HUES48 (cell line): ENCODE measurements at regions not wholly inside any gene's neighbourhood (a gene's known extent, or its start where the extent isn't known, plus 50 kb on each side); places are given as distances from the start of the nearest gene placed in this dataset.

ENCODE experiments used
- H3K27ac ChIP-seq: one replicate; pipeline ENCODE4 v1.7.0; 2013; ENCODE audit warnings: low read depth, low read length, inconsistent platforms
- H3K27me3 ChIP-seq: 2 replicates; pipeline ENCODE4 v1.6.1; 2013; ENCODE audit warnings: mild to moderate bottlenecking, low read length; ENCODE audit not compliant: control insufficient read depth, insufficient read depth
- H3K36me3 ChIP-seq: 2 replicates; pipeline ENCODE4 v1.6.1; 2013; ENCODE audit warnings: low read length; ENCODE audit not compliant: control insufficient read depth, insufficient read depth
- H3K4me1 ChIP-seq: 2 replicates; pipeline ENCODE4 v1.6.1; 2013; ENCODE audit warnings: mild to moderate bottlenecking, low read length; ENCODE audit not compliant: control insufficient read depth, insufficient read depth
- H3K4me3 ChIP-seq: 2 replicates; pipeline ENCODE4 v1.5.1; 2013; ENCODE audit warnings: mild to moderate bottlenecking, low read depth, low read length
- H3K9ac ChIP-seq: 2 replicates; pipeline ENCODE4 v1.6.1; 2013; ENCODE audit warnings: mild to moderate bottlenecking, low read depth, low read length, moderate library complexity
- H3K9me3 ChIP-seq: 2 replicates; pipeline ENCODE4 v1.6.1; 2013; ENCODE audit warnings: low read length; ENCODE audit not compliant: control insufficient read depth, insufficient read depth

DNA sequence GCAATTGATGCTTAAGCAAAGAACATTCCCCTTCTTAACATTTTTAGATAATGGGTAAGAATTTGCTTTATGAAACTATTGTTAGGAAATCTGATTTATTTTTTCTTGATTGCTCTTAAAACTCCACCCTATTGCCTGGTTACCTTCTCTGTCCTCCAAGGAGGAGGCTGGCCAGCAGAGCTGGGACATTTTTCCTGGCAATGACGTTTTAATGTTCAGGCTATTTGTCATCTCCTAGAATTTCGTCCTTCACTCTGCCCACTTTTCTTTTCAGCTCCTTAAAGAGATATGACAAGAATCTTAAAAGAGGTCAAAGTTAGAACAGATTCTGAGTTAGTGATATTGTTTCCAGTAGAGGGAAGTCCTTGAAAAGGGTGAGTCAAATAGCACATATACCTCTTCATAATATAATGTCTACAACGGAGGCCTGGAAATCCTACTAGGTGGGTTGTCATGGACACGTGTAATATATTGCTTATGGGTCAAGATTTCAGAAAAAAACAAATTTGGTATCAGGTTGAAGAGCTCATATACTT lies 141.0 kb downstream of the CMPK2 start:
- Histone ChIP-seq H3K27ac (no peak overlapping the region), H3K27me3 (no peaks in the 10 kb centered on the region), H3K36me3 (no peaks in the 10 kb centered on the region), H3K4me1 (no peaks in the 10 kb centered on the region), H3K4me3 (no peak overlapping the region), H3K9ac (no peak overlapping the region), H3K9me3 (no peaks in the 10 kb centered on the region)

DNA sequence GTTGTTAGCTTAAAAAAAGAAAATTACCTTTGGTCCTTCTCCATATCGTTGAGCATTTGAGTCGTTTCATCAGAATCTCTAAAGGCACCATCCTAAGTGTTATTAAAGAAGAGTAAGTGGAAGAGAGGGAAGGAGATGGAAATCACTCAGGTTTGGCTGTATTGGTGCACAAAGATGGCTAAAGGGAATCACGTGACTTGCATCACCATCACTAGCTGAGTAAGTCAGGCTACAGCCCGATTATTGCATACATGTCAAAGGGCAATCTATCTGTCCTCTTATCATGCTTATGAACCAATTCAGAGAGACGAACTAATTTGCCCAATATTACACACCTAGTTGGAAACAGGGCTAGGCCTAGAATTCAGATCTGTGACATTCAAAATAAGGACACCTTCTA lies 137.6 kb downstream of the CMPK2 start:
- H3K27me3 ChIP-seq, result no peaks in the 10 kb centered on the region
- no peak overlapping the region for H3K9ac ChIP-seq
- no peaks in the 10 kb centered on the region for H3K36me3 ChIP-seq
- H3K4me1 ChIP-seq, result no peaks in the 10 kb centered on the region
- 0 out of 2 replicates have a peak, but pooled peaks cover 5% of the 10 kb centered on the region for H3K9me3 ChIP-seq
- no peak overlapping the region for H3K27ac ChIP-seq
- H3K4me3 ChIP-seq, result no peak overlapping the region

DNA sequence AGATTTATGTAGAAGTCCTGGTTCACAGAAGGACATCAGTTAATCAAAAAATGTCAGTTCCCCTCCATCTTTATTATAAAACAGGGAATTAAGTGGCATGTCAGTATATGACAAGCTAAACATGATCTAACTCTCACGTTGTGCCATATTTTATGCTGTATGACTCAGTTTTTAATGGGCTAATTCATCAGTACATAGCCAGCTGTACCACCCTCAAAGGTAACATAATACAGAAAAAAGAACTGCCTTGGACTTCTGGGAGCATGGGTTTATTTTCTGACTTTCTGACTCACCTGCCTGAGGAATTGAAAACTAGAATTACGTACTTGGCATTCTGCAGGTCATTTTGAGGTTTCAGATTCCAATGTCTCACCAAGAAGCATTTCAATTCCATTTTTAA lies 135.7 kb downstream of the CMPK2 start:
- H3K4me1 ChIP-seq, result no peaks in the 10 kb centered on the region
- H3K36me3 ChIP-seq, result no peaks in the 10 kb centered on the region
- H3K9ac ChIP-seq, result no peak overlapping the region
- H3K27ac ChIP-seq, result no peak overlapping the region
- H3K9me3 ChIP-seq, result 0 out of 2 replicates have a peak, but pooled peaks cover 5% of the 10 kb centered on the region
- H3K27me3 ChIP-seq, result no peaks in the 10 kb centered on the region
- H3K4me3 ChIP-seq, result no peak overlapping the region

DNA sequence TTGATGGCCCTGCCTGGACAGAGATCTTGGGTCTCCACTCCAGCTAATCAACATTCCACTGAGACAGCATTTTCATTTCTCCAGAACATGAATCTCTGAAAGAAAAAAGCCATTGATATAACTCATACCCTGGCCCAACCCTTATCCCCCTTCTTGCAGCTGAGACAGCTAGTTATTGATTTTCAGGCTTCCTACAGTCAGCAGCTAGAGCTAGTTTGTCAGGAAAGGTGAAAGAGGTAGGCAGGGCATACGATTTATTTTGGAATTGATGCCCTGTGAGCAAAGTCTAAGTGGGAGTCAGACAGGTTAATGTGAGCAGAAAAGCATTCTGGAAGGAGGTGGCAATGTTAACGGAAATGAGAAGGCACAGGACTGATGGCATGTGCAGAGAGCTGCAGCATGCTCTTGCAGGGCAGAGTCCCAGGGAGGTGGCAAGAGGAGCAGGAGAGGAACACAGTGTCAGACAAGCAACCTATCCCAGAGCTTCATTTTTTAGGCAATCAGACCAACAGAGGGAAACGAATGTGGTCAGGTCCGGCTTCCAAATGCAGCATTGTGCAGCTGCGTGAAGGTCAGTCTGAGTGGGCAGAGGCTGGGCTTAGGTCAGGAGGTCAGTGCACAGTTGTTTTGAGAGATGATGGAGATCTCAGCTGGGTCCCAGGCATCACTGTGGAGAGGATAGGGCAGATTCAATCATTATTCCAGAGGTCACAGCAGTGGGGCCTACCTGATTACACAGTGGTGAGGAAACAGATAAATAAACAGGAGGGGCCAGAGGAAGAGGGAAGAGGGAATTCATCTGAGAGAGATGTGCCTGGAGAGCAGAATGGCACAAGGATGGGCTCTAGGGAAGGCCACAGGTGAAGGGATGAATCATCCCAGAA lies 134.8 kb downstream of the CMPK2 start:
- Histone ChIP-seq H3K27me3 (no peaks in the 10 kb centered on the region), H3K36me3 (no peaks in the 10 kb centered on the region), H3K4me3 (no peak overlapping the region), H3K9me3 (0 out of 2 replicates have a peak, but pooled peaks cover 5% of the 10 kb centered on the region), H3K4me1 (no peaks in the 10 kb centered on the region), H3K9ac (no peak overlapping the region), H3K27ac (no peak overlapping the region)

DNA sequence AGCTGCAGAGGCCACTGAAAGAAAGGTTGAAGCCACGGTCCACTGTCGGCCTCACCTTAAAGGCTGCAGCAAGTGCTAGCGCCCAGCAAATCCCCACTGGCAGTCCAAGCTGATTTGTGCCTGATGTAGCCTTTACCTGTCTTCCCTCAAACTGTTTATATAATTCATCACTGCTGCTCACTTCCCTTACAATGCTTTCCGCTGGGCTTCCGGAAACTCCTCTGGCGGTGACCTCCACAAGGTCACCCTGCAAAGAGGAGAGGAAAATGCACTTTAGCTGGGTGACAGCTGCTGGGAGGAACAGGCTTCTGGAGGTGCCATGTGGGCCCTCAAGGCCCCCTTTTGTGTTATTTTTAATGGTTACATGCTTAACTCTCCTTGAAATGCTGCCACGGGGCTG lies 126.2 kb downstream of the CMPK2 start:
- Histone ChIP-seq H3K9me3 (no peaks in the 10 kb centered on the region), H3K27me3 (no peaks in the 10 kb centered on the region), H3K4me3 (no peak overlapping the region), H3K9ac (no peak overlapping the region), H3K27ac (no peak overlapping the region), H3K36me3 (no peaks in the 10 kb centered on the region), H3K4me1 (no peaks in the 10 kb centered on the region)

DNA sequence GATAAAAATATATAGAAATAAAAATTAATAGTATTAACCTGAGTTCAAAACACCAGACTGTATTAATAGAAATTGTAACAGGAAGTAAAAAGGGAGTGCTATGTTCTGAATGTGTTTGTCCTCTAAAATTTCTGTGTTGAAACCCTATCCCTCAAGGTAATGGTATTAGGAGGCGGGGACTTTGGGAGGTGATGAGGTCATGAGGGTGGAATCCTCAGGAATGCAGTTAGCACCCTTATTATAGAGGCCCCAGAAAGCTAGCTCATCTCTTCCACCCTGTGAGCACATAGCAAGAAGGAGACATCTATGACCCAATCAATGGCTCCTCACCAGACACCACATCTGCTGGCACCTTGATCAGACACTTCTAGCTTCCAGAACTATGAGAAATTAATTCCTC lies 124.5 kb downstream of the CMPK2 start:
- Histone ChIP-seq H3K9ac (no peak overlapping the region), H3K4me1 (no peaks in the 10 kb centered on the region), H3K27ac (no peak overlapping the region), H3K9me3 (no peaks in the 10 kb centered on the region), H3K36me3 (no peaks in the 10 kb centered on the region), H3K27me3 (no peaks in the 10 kb centered on the region), H3K4me3 (no peak overlapping the region)

DNA sequence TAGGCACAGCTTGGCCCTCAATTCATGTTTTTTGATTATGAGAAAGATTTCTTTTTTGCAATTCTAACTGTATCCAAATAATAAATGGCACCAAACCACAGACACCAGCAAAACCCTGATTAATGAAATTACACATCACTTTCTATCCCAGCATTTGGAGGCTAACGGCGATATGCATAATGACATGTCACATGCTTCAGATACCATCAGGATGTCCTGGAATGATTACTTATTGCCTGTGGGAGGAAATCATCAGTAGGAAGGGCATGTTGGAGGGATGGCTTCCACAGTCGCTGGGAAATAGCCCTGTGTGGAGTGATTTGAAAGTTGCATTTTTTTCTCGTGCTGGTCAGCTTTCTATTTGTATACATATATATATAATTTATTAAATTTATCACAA lies 121.7 kb downstream of the CMPK2 start:
- Histone ChIP-seq H3K4me1 (peaks cover 4% of the 10 kb centered on the region; the same call in 1 of the 2 replicates), H3K9me3 (no peaks in the 10 kb centered on the region), H3K4me3 (no peak overlapping the region), H3K27me3 (no peaks in the 10 kb centered on the region), H3K27ac (no peak overlapping the region), H3K36me3 (no peaks in the 10 kb centered on the region), H3K9ac (no peak overlapping the region)

DNA sequence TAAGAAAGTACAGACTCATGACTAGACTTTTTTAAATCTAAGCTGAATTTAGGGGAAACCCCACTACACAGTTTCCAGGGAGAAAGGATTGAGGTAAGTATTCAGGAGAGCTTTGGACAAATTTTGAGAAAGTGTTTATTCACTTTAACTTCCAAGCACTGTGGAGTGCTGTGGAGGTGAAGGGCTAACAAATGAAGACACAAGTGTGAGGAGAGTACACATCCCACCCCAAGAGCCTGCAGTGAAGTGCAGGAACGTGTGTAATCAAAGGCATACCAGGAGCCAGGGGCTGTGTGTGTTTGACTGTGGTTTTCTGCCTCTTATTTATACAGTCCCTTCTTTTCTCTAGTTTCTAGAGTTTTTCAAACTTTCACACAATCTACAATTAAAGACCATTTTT lies 118.3 kb downstream of the CMPK2 start:
- peaks cover 8% of the 10 kb centered on the region; the same call in 1 of the 2 replicates for H3K4me1 ChIP-seq
- H3K4me3 ChIP-seq, result no peak overlapping the region
- H3K27me3 ChIP-seq, result no peaks in the 10 kb centered on the region
- H3K27ac ChIP-seq, result no peak overlapping the region
- no peaks in the 10 kb centered on the region for H3K9me3 ChIP-seq
- H3K9ac ChIP-seq, result no peak overlapping the region
- H3K36me3 ChIP-seq, result no peaks in the 10 kb centered on the region

DNA sequence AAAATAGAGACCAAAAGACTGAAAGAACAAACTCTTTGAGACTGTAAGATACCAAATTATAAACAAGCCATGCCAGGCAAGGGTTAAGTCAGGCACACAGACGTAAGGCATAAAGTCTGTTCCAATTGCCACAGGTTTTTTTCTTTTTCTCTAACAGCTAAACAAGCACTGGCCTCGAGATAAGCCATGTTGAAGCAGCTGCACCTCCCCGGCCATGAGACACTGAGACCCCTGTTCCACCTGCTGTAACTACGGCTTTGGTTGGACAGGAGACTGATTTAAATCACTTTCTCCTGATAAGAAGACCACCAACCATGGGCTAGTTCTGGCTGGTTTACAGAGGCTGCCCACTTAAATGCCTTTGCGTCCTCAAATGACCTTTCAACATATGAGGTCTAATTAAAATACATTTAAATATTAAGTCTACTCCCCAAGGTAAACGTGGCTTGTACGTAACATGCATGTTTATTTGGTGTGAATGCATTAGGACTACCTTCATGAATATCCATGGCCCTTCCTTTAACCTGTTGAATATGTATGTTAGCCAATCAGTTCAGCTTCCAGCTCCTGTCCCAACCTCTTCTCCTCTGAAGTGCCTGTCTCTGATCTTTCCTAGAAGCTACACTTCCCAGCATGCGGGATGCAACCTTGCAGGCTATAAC lies 117.2 kb downstream of the CMPK2 start:
- Histone ChIP-seq H3K4me1 (peaks cover 8% of the 10 kb centered on the region; the same call in 1 of the 2 replicates), H3K9me3 (no peaks in the 10 kb centered on the region), H3K9ac (no peak overlapping the region), H3K4me3 (no peak overlapping the region), H3K27ac (no peak overlapping the region), H3K36me3 (no peaks in the 10 kb centered on the region), H3K27me3 (no peaks in the 10 kb centered on the region)

DNA sequence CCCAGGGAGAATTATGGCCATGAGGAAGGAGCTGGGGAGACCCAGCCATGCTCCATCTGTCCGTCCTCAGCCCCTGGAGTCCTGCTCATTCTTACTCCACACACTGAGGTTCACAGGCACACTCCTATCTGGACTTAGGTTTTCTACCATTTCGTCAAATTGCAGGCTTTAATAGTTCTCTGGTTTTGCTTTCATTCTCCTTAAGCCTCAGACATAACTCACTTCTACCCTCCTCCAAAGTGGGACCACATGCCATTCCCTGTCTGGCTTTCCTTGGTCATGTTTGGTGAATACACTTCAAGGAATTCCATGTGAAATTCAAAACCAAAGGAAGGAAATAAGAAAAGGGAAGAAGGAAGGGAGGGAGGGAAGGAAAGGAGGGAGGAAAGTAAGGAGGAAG lies 115.7 kb downstream of the CMPK2 start:
- Histone ChIP-seq H3K4me1 (peaks cover 8% of the 10 kb centered on the region; the same call in 1 of the 2 replicates), H3K27ac (no peak overlapping the region), H3K36me3 (no peaks in the 10 kb centered on the region), H3K27me3 (no peaks in the 10 kb centered on the region), H3K4me3 (no peak overlapping the region), H3K9ac (no peak overlapping the region), H3K9me3 (no peaks in the 10 kb centered on the region)
